CD14-positive monocyte (primary cell): ENCODE measurements at regions not wholly inside any gene's neighbourhood (a gene's known extent, or its start where the extent isn't known, plus 50 kb on each side); places are given as distances from the start of the nearest gene placed in this dataset.

Source experiments
- DNase-seq, 3 donors: peaks; one replicate each; pipeline ENCODE4 v3.0.0-alpha.2; 2011 to 2022
- H2AFZ ChIP-seq: 2 replicates; pipeline ENCODE4 v1.6.0; 2012; ENCODE audit warnings: mild to moderate bottlenecking, low read depth, low read length, inconsistent platforms; ENCODE audit not compliant: insufficient read depth, poor library complexity, severe bottlenecking
- H3K27ac ChIP-seq, 2 donors: 1 replicate in 1 of 2; 2 replicates in 1 of 2; pipeline ENCODE4 v1.5.1; 2012 to 2013; ENCODE audit warnings: low read length in 2 of 2, control low read depth in 1 of 2, inconsistent platforms in 1 of 2, low read depth in 1 of 2, mild to moderate bottlenecking in 1 of 2
- H3K27me3 ChIP-seq, 2 donors: one replicate each; pipeline versions ENCODE4 v1.6.0 to v1.6.1; 2011 to 2013; ENCODE audit warnings: low read length in 2 of 2; ENCODE audit not compliant: control insufficient read depth in 2 of 2, insufficient read depth in 2 of 2
- H3K36me3 ChIP-seq, 2 donors: replicated peaks in 1 of 2; 1 replicate in 1 of 2; 2 replicates in 1 of 2; pipeline versions ENCODE4 v1.5.1 to v1.6.1; 2012 to 2013; ENCODE audit warnings: low read length in 2 of 2, control low read depth in 1 of 2, inconsistent platforms in 1 of 2, mild to moderate bottlenecking in 1 of 2; ENCODE audit not compliant: insufficient read depth in 2 of 2, control insufficient read depth in 1 of 2
- H3K4me1 ChIP-seq, 2 donors: 1 replicate in 1 of 2; 2 replicates in 1 of 2; pipeline versions ENCODE4 v1.5.1 to v1.6.1; 2012 to 2013; ENCODE audit warnings: low read length in 2 of 2, control low read depth in 1 of 2, inconsistent platforms in 1 of 2, mild to moderate bottlenecking in 1 of 2, moderate library complexity in 1 of 2; ENCODE audit not compliant: insufficient read depth in 2 of 2, control insufficient read depth in 1 of 2
- H3K4me2 ChIP-seq: replicated peaks from 2 replicates; pipeline ENCODE3; 2012; ENCODE audit warnings: low read length, moderate library complexity, mild to moderate bottlenecking; ENCODE audit not compliant: poor library complexity, severe bottlenecking; ENCODE audit errors: extremely low read depth
- H3K4me3 ChIP-seq, 3 experiments: fragments of 200-600 bp in 1 of 3; sonication (generic) in 1 of 3; replicated peaks in 1 of 3; 1 replicate in 2 of 3; 2 replicates in 1 of 3; pipeline ENCODE4 v1.5.1; 2011 to 2013; ENCODE audit warnings: low read length in 3 of 3, mild to moderate bottlenecking in 3 of 3, control low read depth in 2 of 3, low read depth in 2 of 3, inconsistent platforms in 1 of 3, moderate library complexity in 1 of 3
- H3K79me2 ChIP-seq: 2 replicates; pipeline ENCODE4 v1.6.0; 2012; ENCODE audit warnings: mild to moderate bottlenecking, control low read depth, inconsistent platforms, low read length, moderate library complexity; ENCODE audit not compliant: insufficient read depth
- H3K9ac ChIP-seq: 2 replicates; pipeline ENCODE4 v1.6.0; 2017; ENCODE audit warnings: low read length, mild to moderate bottlenecking; ENCODE audit not compliant: insufficient read depth, poor library complexity, severe bottlenecking
- H3K9me3 ChIP-seq, 2 donors: replicated peaks in 1 of 2; 1 replicate in 1 of 2; 2 replicates in 1 of 2; pipeline versions ENCODE4 v1.5.1 to v1.6.1; 2012 to 2013; ENCODE audit warnings: low read length in 2 of 2, control low read depth in 1 of 2; ENCODE audit not compliant: control insufficient read depth in 1 of 2, insufficient read depth in 1 of 2
- H4K20me1 ChIP-seq: 2 replicates; pipeline ENCODE4 v1.6.0; 2012; ENCODE audit warnings: mild to moderate bottlenecking, low read length, control low read depth, moderate library complexity; ENCODE audit not compliant: insufficient read depth
- H3K27ac Mint-ChIP-seq, 7 donors: one replicate each; pipeline ENCODE4 v1.8.0; 2020; ENCODE audit warnings: mild to moderate bottlenecking in 7 of 7, mixed read lengths in 7 of 7, moderate library complexity in 6 of 7, inconsistent platforms in 2 of 7
- H3K27me3 Mint-ChIP-seq, 3 donors: one replicate each; pipeline ENCODE4 v1.8.0; 2021 to 2022; ENCODE audit warnings: low read depth in 3 of 3, mild to moderate bottlenecking in 3 of 3, mixed read lengths in 3 of 3, moderate library complexity in 3 of 3, inconsistent platforms in 1 of 3
- H3K36me3 Mint-ChIP-seq, 2 donors: one replicate each; pipeline ENCODE4 v1.8.0; 2020; ENCODE audit warnings: mixed read lengths in 2 of 2, inconsistent platforms in 1 of 2, mild to moderate bottlenecking in 1 of 2
- H3K4me1 Mint-ChIP-seq: one replicate; pipeline ENCODE4 v1.8.0; 2020; ENCODE audit warnings: mild to moderate bottlenecking, mixed read lengths
- H3K4me3 Mint-ChIP-seq, 2 donors: one replicate each; pipeline ENCODE4 v1.8.0; 2020; ENCODE audit warnings: mild to moderate bottlenecking in 2 of 2, mixed read lengths in 2 of 2, moderate library complexity in 1 of 2
- H3K9me3 Mint-ChIP-seq, 7 donors: one replicate each; pipeline ENCODE4 v1.8.0; 2020 to 2022; ENCODE audit warnings: mixed read lengths in 7 of 7, mild to moderate bottlenecking in 6 of 7, moderate library complexity in 6 of 7, inconsistent platforms in 2 of 7
- WGBS: methylation state at CpG from one replicate; pipeline ENCODE4 v1.1.5; 2013; ENCODE audit warnings: missing lambda C conversion rate; ENCODE audit not compliant: insufficient coverage; 5-methylcytosine and 5-hydroxymethylcytosine counted together
- intact Hi-C, 2 donors: fragments of 100-400 bp; cut with micrococcal nuclease; formaldehyde crosslinking; loops; one replicate each; pipeline versions ENCODE4 v1.15.0 to v1.15.1; 2023
- TF ChIP-seq, protein P1 (sequence below): fragments of 200-600 bp; IDR thresholded peaks from one replicate; pipeline ENCODE4 v1.8.0; 2022; ENCODE audit warnings: antibody characterized with exemption, mild to moderate bottlenecking

DNA sequence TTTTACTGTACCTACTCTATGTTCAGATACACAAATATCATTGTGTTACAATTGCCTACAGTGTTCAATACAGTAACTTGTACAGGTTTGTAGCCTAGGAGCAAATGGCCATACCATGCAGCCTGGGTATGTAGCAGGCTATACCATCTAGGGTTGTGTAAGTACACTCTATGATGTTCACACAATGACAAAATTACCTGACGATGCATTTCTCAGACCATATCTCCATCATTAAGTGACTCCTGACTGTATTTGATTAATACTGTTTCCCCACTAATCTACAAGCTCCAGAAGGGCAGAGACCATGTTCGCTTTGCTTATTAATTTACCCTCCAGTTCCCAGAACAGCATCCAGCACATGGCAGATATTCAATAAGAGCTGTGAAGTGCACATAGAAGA, 372.2 kb downstream of the METTL4 start:
- 100% methylated on average over 1 of the region's 2 CpGs for WGBS
- H3K9me3 Mint-ChIP-seq: peaks cover 0 to 4% (median under 1%) of the 10 kb centered on the region in 7 donors

DNA sequence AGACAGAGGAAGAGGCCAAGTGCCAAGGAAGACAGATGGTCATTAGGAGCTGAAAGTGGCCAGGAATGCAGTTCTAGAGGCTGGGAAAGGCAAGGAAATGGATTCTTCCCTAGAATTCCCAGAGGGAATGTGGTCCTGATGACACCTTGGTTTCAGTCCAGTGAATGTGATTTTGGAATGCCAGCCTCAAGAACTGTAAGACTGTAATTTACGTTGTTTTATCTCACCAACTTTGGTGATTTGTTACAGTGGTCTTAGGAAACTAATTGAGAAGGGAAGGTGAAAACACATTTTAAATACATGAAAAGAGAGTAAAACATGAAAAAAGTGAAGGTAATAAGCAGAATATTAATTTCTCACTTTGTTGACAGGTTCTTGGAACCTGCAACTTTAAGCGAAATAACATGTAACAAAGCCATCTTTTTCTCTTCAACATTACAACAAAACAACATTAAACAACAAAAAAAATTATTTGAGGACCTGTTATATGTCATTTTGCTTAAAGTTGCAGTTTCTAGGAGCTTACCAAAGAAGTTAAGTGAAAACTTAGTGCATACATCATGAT, 370.2 kb downstream of the METTL4 start:
- TF ChIP-seq, protein P1, sequence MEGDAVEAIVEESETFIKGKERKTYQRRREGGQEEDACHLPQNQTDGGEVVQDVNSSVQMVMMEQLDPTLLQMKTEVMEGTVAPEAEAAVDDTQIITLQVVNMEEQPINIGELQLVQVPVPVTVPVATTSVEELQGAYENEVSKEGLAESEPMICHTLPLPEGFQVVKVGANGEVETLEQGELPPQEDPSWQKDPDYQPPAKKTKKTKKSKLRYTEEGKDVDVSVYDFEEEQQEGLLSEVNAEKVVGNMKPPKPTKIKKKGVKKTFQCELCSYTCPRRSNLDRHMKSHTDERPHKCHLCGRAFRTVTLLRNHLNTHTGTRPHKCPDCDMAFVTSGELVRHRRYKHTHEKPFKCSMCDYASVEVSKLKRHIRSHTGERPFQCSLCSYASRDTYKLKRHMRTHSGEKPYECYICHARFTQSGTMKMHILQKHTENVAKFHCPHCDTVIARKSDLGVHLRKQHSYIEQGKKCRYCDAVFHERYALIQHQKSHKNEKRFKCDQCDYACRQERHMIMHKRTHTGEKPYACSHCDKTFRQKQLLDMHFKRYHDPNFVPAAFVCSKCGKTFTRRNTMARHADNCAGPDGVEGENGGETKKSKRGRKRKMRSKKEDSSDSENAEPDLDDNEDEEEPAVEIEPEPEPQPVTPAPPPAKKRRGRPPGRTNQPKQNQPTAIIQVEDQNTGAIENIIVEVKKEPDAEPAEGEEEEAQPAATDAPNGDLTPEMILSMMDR: no peak
- no peak overlapping the region for H3K4me3 Mint-ChIP-seq
- Histone ChIP-seq H3K4me1 (no peaks in the 10 kb centered on the region), H3K79me2 (no peaks in the 10 kb centered on the region), H3K9ac (no peak overlapping the region), H3K36me3 (no peaks in the 10 kb centered on the region), H2AFZ (no peak overlapping the region), H3K9me3 (no peaks in the 10 kb centered on the region), H3K4me2 (no peak overlapping the region), H3K4me3 (no peak overlapping the region), H4K20me1 (no peaks in the 10 kb centered on the region), H3K27me3 (no peaks in the 10 kb centered on the region), H3K27ac (no peak overlapping the region)
- peaks cover 0 to 2% (median 0%) of the 10 kb centered on the region in 3 donors for H3K27me3 Mint-ChIP-seq
- intact Hi-C loops: no loop called here
- DNase-seq: no peak
- H3K4me1 Mint-ChIP-seq: no peaks in the 10 kb centered on the region
- H3K36me3 Mint-ChIP-seq: no peaks in the 10 kb centered on the region
- no peak overlapping the region for H3K27ac Mint-ChIP-seq
- WGBS: no CpG with 5 or more reads among the region's 2 CpGs
- peaks cover 0 to 5% (median 0%) of the 10 kb centered on the region in 7 donors for H3K9me3 Mint-ChIP-seq

More for the DNA sequence above, 372.2 kb downstream of the METTL4 start:
- Mint-ChIP-seq H3K4me1 (no peaks in the 10 kb centered on the region), H3K36me3 (no peaks in the 10 kb centered on the region), H3K27ac (no peak overlapping the region), H3K27me3 (peaks cover 0 to 2% (median 0%) of the 10 kb centered on the region in 3 donors), H3K4me3 (no peak overlapping the region)
- Histone ChIP-seq H3K27me3 (no peaks in the 10 kb centered on the region), H3K9me3 (no peaks in the 10 kb centered on the region), H3K9ac (no peak overlapping the region), H3K4me3 (no peak overlapping the region), H3K4me2 (no peak overlapping the region), H3K79me2 (no peaks in the 10 kb centered on the region), H2AFZ (no peak overlapping the region), H3K27ac (no peak overlapping the region), H3K36me3 (no peaks in the 10 kb centered on the region), H4K20me1 (no peaks in the 10 kb centered on the region), H3K4me1 (no peaks in the 10 kb centered on the region)
- no peak for DNase-seq
- TF ChIP-seq, protein P1: no peak
- intact Hi-C loops: no loop called here
